ENCODE measurements at regions not wholly inside any gene's neighbourhood (a gene's known extent, or its start where the extent isn't known, plus 50 kb on each side); places are given as distances from the start of the nearest gene placed in this dataset.

DNA sequence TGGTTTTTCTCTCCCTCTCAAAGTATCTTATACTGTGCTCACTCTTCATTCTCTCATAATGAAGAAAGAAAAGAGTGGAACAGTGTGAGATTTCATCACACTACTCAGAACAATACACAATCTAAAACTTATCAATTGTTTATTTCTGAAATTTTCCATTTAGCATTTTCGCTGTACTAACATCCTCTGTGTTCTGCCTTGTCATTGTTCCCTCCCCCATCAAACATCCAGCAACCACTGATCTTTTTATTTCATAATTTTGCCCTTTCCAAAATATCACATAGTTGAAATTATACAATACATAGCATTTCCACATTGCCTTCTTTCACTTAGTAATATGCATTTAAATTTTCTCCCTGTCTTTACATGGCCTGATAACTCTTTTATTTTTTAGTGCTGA, 658.7 kb downstream of the SLITRK1 start:
- TF ChIP-seq ZNF747 (tag by site-specific recombination; IDR thresholded peaks at IDR 0.05) (no peak), ZNF660 (tag by site-specific recombination; IDR thresholded peaks at IDR 0.05) (no peak), ZNF24 (tag by site-specific recombination; IDR thresholded peaks at IDR 0.05) (no peak), ZNF239 (tag by site-specific recombination; IDR thresholded peaks at IDR 0.05) (no peak), ZNF585B (tag by site-specific recombination; IDR thresholded peaks at IDR 0.05) (no peak), ZNF561 (tag by site-specific recombination; IDR thresholded peaks at IDR 0.05; ENCODE audit: borderline replicate concordance) (no peak), ZNF174 (tag by site-specific recombination; IDR thresholded peaks at IDR 0.05) (no peak), SETDB1 (IDR thresholded peaks at IDR 0.05; ENCODE audit: insufficient read length, low read length) (no peak)
- TF ChIP-seq, protein P1, sequence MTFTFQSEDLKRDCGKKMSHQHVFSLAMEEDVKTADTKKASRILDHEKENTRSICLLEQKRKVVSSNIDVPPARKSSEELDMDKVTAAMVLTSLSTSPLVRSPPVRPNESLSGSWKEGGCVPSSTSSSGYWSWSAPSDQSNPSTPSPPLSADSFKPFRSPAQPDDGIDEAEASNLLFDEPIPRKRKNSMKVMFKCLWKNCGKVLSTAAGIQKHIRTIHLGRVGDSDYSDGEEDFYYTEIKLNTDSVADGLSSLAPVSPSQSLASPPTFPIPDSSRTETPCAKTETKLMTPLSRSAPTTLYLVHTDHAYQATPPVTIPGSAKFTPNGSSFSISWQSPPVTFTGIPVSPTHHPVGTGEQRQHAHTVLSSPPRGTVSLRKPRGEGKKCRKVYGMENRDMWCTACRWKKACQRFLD (tag by site-specific recombination; IDR thresholded peaks at IDR 0.05), result no peak
- TF ChIP-seq, protein P2, sequence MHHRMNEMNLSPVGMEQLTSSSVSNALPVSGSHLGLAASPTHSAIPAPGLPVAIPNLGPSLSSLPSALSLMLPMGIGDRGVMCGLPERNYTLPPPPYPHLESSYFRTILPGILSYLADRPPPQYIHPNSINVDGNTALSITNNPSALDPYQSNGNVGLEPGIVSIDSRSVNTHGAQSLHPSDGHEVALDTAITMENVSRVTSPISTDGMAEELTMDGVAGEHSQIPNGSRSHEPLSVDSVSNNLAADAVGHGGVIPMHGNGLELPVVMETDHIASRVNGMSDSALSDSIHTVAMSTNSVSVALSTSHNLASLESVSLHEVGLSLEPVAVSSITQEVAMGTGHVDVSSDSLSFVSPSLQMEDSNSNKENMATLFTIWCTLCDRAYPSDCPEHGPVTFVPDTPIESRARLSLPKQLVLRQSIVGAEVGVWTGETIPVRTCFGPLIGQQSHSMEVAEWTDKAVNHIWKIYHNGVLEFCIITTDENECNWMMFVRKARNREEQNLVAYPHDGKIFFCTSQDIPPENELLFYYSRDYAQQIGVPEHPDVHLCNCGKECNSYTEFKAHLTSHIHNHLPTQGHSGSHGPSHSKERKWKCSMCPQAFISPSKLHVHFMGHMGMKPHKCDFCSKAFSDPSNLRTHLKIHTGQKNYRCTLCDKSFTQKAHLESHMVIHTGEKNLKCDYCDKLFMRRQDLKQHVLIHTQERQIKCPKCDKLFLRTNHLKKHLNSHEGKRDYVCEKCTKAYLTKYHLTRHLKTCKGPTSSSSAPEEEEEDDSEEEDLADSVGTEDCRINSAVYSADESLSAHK (tag by site-specific recombination; IDR thresholded peaks at IDR 0.05), result no peak
- TF ChIP-seq, protein P3, sequence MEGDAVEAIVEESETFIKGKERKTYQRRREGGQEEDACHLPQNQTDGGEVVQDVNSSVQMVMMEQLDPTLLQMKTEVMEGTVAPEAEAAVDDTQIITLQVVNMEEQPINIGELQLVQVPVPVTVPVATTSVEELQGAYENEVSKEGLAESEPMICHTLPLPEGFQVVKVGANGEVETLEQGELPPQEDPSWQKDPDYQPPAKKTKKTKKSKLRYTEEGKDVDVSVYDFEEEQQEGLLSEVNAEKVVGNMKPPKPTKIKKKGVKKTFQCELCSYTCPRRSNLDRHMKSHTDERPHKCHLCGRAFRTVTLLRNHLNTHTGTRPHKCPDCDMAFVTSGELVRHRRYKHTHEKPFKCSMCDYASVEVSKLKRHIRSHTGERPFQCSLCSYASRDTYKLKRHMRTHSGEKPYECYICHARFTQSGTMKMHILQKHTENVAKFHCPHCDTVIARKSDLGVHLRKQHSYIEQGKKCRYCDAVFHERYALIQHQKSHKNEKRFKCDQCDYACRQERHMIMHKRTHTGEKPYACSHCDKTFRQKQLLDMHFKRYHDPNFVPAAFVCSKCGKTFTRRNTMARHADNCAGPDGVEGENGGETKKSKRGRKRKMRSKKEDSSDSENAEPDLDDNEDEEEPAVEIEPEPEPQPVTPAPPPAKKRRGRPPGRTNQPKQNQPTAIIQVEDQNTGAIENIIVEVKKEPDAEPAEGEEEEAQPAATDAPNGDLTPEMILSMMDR (tag by site-specific recombination; IDR thresholded peaks at IDR 0.05), result no peak
